RWPE2 (cell line): ENCODE measurements at regions not wholly inside any gene's neighbourhood (a gene's known extent, or its start where the extent isn't known, plus 50 kb on each side); places are given as distances from the start of the nearest gene placed in this dataset.

Experiments
- ATAC-seq: fragments of 200-7000 bp; cut with Tn5 transposase; 3 replicates; pipeline ENCODE4 v1.9.1; 2021; ENCODE audit warnings: low read depth
- DNase-seq: peaks from one replicate; pipeline ENCODE4 v3.0.0-alpha.2; 2020; ENCODE audit warnings: low spot score
- H3K27ac ChIP-seq: fragments of 450-650 bp; 2 replicates; pipeline ENCODE4 v1.5.1; 2017; ENCODE audit warnings: mild to moderate bottlenecking; ENCODE audit not compliant: poor library complexity, severe bottlenecking
- H3K27me3 ChIP-seq: fragments of 250-450 bp; sonication (Bioruptor Pico); 2 replicates; pipeline ENCODE4 v1.5.1; 2021; ENCODE audit warnings: mild to moderate bottlenecking, moderate library complexity; ENCODE audit not compliant: insufficient read depth, poor library complexity, severe bottlenecking
- H3K36me3 ChIP-seq: fragments of 250-450 bp; sonication (Bioruptor Pico); 2 replicates; pipeline ENCODE4 v1.5.1; 2020; ENCODE audit warnings: low read depth, mild to moderate bottlenecking, moderate library complexity
- H3K4me1 ChIP-seq: fragments of 250-450 bp; sonication (Bioruptor Pico); 2 replicates; pipeline ENCODE4 v1.5.1; 2021; ENCODE audit warnings: mild to moderate bottlenecking, moderate library complexity; ENCODE audit not compliant: insufficient read depth, poor library complexity, severe bottlenecking
- H3K4me3 ChIP-seq: fragments of 250-450 bp; sonication (Bioruptor Pico); 2 replicates; pipeline ENCODE4 v1.5.1; 2021; ENCODE audit warnings: mild to moderate bottlenecking, moderate library complexity; ENCODE audit not compliant: severe bottlenecking
- H3K9me3 ChIP-seq: fragments of 250-450 bp; sonication (Bioruptor Pico); 2 replicates; pipeline ENCODE4 v1.5.1; 2021; ENCODE audit warnings: mild to moderate bottlenecking, moderate library complexity; ENCODE audit not compliant: severe bottlenecking
- CTCF ChIP-seq: fragments of 450-650 bp; IDR thresholded peaks from one replicate; pipeline ENCODE4 v1.5.1; 2017; ENCODE audit warnings: mild to moderate bottlenecking, moderate library complexity; ENCODE audit not compliant: poor library complexity, severe bottlenecking

GRCh38 chr4:35835893-35836292, 408.4 kb downstream of the ARAP2 start:
- Histone ChIP-seq H3K27ac (no peak overlapping the region), H3K36me3 (no peaks in the 10 kb centered on the region), H3K4me1 (peaks cover 8% of the 10 kb centered on the region), H3K9me3 (no peaks in the 10 kb centered on the region), H3K27me3 (no peaks in the 10 kb centered on the region), H3K4me3 (no peak overlapping the region)
- no peak for TF ChIP-seq CTCF
- ATAC-seq (no peak), DNase-seq (no peak)

- Histone ChIP-seq H3K36me3 (no peaks in the 10 kb centered on the region), H3K9me3 (no peaks in the 10 kb centered on the region), H3K4me1 (peaks cover 8% of the 10 kb centered on the region), H3K4me3 (no peak overlapping the region), H3K27ac (no peak overlapping the region), H3K27me3 (no peaks in the 10 kb centered on the region)
- no peak for TF ChIP-seq CTCF
- DNase-seq (no peak), ATAC-seq (0 out of 3 replicates have a peak, but pooled peaks have one; percentile 33)
Observed at GRCh38 chr4:35836596-35836995, 407.7 kb downstream of the ARAP2 start.

- DNase-seq: no peak
Observed at GRCh38 chr4:35867057-35867456, 377.3 kb downstream of the ARAP2 start.

GRCh38 chr4:35872273-35872672, 372.0 kb downstream of the ARAP2 start:
- Histone ChIP-seq H3K4me1 (no peaks in the 10 kb centered on the region), H3K27me3 (no peaks in the 10 kb centered on the region), H3K27ac (no peak overlapping the region), H3K4me3 (no peak overlapping the region), H3K36me3 (no peaks in the 10 kb centered on the region), H3K9me3 (no peaks in the 10 kb centered on the region)
- DNase-seq (no peak), ATAC-seq (no peak)
- TF ChIP-seq CTCF: no peak

More at GRCh38 chr4:35867057-35867456, 377.3 kb downstream of the ARAP2 start:
- no peak overlapping the region for H3K4me3 ChIP-seq
- ATAC-seq: no peak
- H3K27me3 ChIP-seq: no peaks in the 10 kb centered on the region
- H3K27ac ChIP-seq: no peak overlapping the region
- no peaks in the 10 kb centered on the region for H3K4me1 ChIP-seq
- no peak for TF ChIP-seq CTCF
- H3K9me3 ChIP-seq: no peaks in the 10 kb centered on the region
- H3K36me3 ChIP-seq: no peaks in the 10 kb centered on the region

GRCh38 chr4:35879479-35879878, 364.8 kb downstream of the ARAP2 start:
- DNase-seq (no peak), ATAC-seq (no peak)
- Histone ChIP-seq H3K27ac (no peak overlapping the region), H3K27me3 (no peaks in the 10 kb centered on the region), H3K9me3 (no peaks in the 10 kb centered on the region), H3K4me3 (no peak overlapping the region), H3K36me3 (no peaks in the 10 kb centered on the region), H3K4me1 (no peaks in the 10 kb centered on the region)
- no peak for TF ChIP-seq CTCF
